ENCODE measurements at regions not wholly inside any gene's neighbourhood (a gene's known extent, or its start where the extent isn't known, plus 50 kb on each side); places are given as distances from the start of the nearest gene placed in this dataset.

DNA sequence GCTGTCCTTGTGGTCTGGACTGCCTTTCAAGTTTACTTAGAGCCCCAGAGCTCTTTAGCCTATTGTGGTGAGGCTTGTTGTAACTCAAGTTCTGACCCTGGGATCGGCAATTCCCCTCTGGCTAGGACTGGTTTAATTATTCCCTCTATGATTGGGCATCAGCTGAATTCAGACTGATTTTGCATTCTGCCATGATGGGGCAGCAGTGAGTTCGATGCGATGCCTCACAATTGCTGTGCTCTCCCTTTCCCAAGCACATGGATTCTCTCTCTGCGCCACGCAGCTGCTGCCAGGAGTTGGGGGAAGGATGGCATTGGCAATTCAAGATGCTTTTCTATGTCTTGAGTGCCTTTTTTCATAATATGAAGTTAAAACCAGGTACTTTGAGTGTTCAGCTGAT is 327.8 kb upstream of the CXorf51B start:
- TF ChIP-seq TARDBP (IDR thresholded peaks at IDR 0.05), result no peak
- no peak for TF ChIP-seq CTCF (IDR thresholded peaks at IDR 0.05 in 2 of 3, conservative IDR thresholded peaks at IDR 0.05 in 1 of 3; ENCODE audit: insufficient read depth in 2 of 3, low read depth in 1 of 3, low read length in 3 of 3)

Measured in K562 (cell line).